Right kidney (tissue), 1 donor: ENCODE measurements at regions not wholly inside any gene's neighbourhood (a gene's known extent, or its start where the extent isn't known, plus 50 kb on each side); places are given as distances from the start of the nearest gene placed in this dataset.

Experiments used
- DNase-seq: peaks from one replicate; pipeline ENCODE4 v3.0.0-alpha.2; 2016

GRCh38 chr7:45235905-45236304, 78.3 kb downstream of the RAMP3 start:
- no peak for DNase-seq

- DNase-seq = no peak
Measured at GRCh38 chr7:45236666-45237065, 79.1 kb downstream of the RAMP3 start.

DNA sequence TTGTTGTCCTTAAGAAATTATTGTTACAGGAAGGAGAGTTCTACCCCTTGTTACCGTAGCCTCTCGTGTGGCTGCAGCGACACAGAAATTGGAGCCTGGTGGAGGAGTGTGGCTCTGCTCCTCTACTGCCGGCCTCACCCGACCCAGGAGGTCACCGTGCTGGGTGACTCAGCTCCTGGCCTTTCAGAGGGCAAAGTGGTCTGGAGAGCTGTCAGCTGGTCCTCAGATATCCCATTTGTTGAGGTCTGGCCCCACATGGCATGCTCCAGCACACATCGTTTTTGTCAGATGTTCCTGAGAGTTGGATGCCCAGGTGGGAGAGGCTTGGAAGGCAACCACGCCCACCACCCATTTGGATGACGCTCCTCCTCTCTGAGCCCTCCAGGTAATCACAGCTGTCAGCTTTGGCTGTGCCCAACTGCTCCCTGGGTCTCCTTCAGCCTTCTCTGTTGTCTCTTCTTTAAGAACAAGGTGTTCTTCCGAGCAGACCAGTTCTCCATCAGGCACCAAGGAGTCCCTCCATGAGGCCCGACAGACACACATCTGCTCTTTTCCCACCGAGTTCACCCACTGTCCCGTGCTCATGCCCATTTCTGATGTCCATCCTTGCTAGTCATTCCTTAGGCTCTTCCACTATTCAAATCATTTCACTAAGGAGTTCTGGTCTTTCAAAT, 80.3 kb downstream of the RAMP3 start:
- no peak for DNase-seq

GRCh38 chr7:45238806-45239205, 81.2 kb downstream of the RAMP3 start:
- no peak for DNase-seq

DNA sequence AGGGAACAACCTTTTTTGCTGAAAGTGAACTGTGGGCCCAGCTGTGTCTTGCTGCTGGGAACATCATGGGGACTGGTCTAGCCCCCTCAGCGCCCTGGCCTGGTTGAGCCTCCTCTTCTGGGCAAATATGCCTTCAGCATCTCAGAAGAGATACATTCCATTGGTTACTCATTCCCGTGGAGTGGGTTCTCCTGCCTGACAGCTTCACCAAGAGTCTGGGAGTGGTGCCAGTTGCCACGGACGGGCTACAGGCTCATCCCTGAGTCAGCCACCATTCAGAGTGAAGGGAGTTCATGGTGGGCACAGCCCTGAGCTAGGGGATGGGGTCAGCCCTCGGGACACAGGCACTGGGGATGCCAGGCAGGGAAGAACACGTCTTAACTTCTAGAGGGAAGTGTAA, 81.9 kb downstream of the RAMP3 start:
- no peak for DNase-seq

DNA sequence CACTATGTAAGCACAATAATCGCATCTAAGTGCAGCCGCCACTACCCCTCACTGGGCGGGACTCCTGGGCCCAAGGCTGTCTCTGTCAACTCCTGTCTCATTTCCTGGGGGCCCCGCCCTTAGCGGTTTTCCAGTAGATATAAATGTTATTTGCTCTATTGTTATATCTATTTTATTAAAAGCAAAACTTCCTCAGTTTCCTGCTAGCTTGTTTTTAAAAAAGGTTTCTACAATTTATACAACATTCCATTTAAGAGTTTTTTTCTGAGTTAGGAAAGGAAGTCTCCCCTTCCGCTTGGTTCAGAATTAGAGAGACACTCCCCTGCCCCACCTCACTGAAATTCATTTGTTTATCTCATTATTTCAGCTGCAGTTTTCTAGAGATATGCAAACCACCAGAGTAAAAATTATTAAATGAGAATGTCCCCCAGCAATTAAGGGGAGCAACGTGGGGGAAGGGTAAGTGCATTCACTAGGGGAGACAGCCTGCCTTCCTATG, 82.7 kb downstream of the RAMP3 start:
- no peak for DNase-seq

- no peak for DNase-seq
Measured at GRCh38 chr7:45240926-45241325, 83.3 kb downstream of the RAMP3 start.

- no peak for DNase-seq
Measured at GRCh38 chr7:45241339-45242109, 83.9 kb downstream of the RAMP3 start.

DNA sequence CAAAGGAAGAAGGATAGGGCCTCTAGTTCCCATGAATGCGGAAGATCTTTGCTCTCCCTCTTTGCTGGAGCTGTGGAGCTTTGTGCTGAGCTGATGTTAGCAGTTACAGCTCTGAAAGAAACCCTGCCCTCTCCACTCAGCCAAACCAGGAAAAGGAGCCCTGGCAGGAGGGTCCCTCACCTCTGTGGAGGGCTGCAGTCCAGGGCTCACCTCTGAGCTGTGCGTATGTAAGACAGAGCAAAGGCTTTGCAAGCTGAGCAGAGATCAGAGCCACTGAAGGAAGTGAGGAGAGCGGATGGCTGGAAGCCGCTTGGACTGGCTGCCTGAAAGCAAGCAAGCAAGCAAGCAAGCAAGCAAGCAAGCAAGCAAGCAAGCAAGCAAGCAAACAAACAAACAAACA, 84.7 kb downstream of the RAMP3 start:
- DNase-seq = no peak

- no peak for DNase-seq
Measured at GRCh38 chr7:45242698-45243097, 85.1 kb downstream of the RAMP3 start.

DNA sequence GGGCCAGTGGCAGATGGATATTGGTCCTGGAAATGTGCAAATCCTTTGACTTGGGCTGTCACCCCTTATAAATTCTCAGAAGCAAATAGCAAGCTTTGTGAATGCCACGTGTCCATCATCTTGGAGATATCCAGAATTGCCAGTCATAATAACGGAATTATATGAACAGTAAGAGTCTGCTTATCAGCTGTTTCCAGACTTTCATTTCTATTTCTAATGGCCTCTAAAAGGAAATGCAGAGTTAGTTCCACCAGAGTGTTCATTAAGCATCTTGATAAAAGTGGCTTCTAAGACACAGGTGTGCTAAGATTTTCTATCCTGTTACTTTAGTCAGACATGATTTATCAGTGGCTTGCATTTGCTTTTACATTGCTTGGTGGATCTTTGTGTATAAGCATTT, 87.4 kb downstream of the RAMP3 start:
- no peak for DNase-seq

- DNase-seq = no peak
Measured at GRCh38 chr7:45246339-45246738, 88.7 kb downstream of the RAMP3 start.

DNA sequence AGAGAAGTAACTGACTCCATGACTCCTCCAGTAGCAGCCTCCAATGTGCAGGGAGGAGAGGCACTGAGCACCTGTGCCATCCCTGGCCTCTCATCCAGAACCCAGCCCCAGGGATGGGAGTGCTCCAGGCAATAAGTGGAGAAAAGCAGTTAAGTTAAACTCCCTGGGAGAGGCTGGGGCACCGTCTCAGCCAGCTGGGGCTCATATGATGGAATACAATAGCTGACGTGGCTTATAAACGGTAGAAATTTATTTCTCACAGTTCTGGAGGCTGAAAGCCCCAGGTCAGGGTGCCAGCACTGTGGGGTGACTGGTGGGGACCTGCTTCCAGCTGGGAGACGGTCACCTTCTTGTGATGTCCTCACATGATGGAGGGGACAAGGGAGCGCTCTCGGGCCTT, 94.7 kb downstream of the RAMP3 start:
- DNase-seq = no peak

DNA sequence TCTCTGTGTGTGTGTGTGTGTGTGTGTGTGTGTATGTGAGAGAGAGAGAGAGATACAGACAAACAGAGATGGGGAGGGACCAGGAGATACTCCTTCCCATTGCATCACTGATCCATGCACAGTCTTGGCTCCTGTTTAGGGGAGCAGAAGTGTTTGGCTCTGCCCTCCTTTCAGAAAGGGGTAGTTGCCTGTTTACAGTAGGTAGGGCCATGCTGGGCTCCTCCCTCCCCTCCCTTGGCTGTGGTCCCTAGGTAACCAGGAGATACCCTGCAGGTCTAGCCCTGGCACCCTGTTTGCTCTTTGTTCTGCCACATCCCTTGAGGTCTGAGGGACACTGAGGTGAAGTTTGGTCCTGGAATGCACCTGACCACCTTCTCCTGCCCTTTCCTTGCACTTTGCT, 95.3 kb downstream of the RAMP3 start:
- no peak for DNase-seq

DNA sequence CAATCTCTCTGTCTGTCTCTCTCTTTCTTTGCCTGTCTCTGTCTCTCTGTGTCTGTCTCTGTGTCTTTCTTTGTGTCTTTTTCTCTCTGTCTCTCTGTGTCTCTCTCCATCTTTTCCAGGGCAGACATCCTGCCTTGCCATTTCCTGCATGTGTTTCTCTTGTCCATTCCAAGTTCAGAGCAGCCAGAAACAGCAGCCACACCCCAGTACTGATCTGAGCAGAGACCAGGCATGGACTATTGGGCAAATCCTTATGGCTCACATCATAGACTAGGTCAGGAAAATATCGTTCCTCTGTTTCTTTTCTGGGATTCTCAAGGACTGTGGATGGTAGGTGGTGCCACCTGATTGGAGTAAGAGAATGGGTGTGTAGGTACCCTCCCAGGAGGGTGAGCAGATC, 95.8 kb downstream of the RAMP3 start:
- no peak for DNase-seq

GRCh38 chr7:45255187-45255586, 97.6 kb downstream of the RAMP3 start:
- DNase-seq = no peak

DNA sequence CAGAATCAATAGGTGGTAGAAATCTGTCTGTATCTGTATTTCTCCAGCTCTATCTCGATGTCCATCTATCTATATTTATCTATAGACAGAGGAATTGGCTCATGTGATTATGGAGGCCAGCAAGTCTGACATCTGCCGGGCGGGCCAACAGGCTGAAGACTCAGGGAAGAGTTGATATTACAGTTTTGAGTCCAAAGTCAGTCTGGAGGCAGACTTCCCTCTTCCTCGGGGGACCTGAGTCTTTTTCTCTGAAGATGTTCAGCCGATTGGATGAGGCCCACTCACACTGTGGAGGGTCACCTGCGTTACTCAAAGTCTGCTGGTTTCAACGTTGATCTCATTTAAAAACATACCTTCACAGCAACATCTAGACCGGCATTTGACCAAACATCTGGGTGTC, 98.7 kb downstream of the RAMP3 start:
- no peak for DNase-seq

DNA sequence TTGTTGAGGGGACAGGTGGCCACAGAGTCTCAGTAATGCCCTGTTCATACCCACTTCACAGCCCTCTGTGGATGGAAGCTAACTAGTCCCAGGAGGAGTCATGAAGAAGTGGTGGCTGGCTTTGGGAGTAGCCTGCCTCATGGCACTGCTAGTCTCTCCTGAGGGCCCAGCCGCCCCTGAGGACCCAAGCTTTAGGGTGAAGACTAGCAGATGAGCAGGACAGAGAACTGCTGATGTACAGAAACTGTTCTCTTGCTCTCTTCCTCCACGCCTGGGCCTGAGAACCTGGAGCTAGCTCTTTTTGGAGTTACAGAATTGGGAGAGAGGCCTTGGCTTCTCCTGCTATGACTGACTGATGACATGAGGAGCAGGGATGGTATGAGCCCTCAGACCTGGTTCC, 99.2 kb downstream of the RAMP3 start:
- DNase-seq = no peak

DNA sequence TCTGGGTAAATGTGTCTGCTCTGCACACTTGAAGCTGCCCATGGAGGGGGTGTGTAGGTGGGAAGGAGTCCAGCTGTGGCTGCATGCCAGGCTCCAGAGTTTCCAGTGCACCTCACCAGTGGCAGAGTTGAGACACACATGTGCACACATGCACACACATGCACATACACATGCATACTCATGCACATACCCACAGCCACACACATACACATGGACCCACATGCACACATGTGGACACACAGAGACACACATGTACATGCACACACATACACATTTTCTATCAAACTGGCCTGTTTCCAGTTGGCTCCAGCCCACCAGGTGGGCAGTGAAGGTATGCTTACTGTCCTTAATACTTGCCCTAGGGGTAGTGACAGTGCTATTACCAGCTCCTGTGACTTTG, 99.7 kb downstream of the RAMP3 start:
- DNase-seq = no peak

DNA sequence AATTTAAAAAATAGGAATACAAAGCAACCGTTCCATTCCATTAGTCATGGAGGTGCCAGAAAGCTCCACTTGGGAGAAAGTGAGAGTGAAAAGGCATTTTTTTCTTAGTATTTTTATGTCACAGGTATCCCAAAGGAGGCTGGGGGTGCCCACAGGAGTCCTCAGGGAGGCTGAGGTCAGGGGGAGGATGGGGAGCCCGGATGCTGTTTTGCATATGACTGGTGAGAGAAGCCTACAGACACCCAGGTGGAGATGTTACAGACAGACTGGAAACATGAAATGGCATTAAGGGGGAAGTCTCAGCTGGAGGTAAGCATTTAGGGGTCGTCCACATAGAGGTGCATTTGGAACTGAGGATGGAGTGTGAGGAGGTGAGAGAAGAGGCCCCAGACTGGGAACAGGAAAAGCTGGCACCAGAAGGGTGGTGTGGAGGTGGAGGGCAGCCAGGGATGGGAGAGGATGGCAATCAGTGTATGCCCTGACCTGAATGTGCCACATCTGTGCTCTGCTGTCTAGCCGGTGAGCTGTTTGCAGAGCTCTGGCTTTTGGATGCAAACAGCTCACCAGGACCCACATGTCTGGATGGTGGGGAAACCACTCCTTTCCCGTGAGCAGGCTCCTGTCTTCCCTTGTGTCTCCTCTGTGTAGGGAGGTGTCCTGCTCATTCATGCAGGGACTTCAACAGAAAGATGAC, 101.1 kb downstream of the RAMP3 start:
- no peak for DNase-seq

DNA sequence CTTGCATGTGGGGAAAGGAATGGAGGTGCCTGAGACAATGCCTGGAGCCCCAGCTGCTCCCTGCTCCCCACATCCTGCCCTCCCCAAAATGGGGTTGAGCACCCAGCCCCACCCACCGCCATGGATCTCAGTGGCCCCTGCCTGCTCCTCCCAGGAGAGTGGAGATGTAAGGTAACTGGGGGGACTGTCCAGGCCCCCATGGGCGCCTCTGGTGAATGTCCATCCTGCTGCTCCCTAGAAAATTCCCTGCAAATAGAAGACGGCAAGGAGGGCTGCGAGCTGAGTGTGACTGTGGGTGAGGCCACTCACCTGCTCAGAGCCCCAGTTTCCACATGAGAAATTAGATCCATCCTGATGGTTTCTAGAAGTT, 101.6 kb downstream of the RAMP3 start:
- DNase-seq = no peak

DNA sequence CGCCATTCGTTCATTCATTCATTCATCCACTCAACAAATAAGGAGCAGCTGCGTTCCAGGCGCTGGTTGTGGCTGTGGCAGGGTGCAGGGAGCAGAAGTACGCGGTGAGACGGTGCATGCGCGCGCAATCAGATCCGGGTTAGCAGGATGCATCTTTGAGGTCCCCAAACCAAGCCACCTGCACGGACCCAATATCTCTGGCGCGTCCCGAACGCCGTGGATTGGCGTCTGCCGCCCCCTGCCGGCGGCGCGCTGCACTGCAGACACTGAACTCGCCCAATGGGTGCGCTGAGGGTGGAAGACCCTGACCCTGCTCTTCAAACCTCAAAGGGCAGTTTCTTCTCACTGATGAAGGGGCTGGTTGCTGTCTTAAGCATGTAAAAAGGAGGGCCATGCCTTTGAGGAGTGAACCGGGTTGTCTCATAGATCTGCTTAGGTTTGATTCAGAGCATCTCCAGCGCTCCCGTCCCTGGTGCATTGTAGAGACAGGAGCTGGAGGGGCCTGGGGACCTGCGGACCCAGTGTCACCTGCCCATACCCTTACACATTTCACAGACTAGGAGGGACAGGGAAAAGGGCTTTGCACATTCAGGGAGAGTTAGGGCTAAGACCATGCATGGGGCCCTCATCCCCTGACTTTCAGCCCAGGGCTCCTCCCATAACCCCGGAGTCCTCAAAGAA, 102.5 kb downstream of the RAMP3 start:
- DNase-seq = peak; percentile 48

GRCh38 chr7:45267262-45267661, 109.7 kb downstream of the RAMP3 start:
- no peak for DNase-seq
